ENCODE measurements at regions not wholly inside any gene's neighbourhood (a gene's known extent, or its start where the extent isn't known, plus 50 kb on each side); places are given as distances from the start of the nearest gene placed in this dataset.

DNA sequence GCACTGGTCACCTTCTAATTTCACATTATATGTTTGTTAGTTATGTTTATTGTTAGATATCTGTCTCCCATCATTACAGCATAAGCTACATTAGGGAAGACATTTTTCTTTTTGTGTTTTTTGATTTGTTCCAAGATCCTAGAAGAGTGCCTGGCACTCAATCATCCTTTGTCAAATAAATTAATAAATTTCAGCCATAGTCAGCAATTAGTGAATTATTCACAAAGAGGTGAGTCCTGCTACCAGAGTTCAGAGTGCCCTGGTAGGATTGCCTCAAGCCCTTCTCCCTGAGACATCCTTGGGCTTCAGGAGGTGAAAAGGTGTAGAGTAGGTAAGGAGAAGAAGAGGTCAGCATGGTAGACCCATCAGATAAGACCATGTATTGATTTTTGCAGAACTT is 186.2 kb upstream of the CTAGE1 start:
- H3K27ac ChIP-seq, result peak overlapping the region; percentile 74
- no peak for DNase-seq

DNA sequence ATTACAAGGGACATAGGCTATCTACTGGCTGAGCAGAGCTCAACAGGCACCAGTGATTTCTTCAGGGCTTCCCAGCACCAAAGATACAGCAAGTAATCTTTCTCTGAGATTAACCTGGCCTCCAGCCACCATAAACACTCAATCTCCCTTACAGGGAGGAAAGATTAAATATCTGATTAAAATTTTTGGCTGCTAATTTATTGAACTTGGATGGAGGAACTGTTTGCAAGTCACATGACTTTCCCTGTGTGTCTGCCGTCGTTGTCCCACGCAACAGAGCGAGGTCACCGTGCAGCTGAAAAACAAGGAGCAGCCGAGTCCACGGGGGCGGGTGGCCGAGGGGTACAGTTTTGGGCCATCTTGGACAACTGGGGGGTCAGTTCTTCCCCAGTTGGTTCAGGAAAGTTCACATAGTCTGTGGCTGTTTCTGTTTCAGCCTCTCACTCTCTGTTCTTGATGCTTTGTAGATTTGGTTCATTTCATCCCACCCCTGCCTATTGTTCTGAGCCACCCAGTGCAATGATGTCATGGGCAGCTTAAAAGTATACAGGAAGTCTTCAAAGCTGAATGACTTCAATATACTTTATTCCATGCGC is 186.8 kb upstream of the CTAGE1 start:
- TF ChIP-seq, protein P1, sequence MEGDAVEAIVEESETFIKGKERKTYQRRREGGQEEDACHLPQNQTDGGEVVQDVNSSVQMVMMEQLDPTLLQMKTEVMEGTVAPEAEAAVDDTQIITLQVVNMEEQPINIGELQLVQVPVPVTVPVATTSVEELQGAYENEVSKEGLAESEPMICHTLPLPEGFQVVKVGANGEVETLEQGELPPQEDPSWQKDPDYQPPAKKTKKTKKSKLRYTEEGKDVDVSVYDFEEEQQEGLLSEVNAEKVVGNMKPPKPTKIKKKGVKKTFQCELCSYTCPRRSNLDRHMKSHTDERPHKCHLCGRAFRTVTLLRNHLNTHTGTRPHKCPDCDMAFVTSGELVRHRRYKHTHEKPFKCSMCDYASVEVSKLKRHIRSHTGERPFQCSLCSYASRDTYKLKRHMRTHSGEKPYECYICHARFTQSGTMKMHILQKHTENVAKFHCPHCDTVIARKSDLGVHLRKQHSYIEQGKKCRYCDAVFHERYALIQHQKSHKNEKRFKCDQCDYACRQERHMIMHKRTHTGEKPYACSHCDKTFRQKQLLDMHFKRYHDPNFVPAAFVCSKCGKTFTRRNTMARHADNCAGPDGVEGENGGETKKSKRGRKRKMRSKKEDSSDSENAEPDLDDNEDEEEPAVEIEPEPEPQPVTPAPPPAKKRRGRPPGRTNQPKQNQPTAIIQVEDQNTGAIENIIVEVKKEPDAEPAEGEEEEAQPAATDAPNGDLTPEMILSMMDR (IDR thresholded peaks at IDR 0.05), result no peak
- no peak for DNase-seq
- Histone ChIP-seq H3K27me3 (ENCODE audit: low read depth) (no peaks in the 10 kb centered on the region), H3K9me3 (no peaks in the 10 kb centered on the region), H3K27ac (peak overlapping the region; percentile 74), H3K4me3 (peak overlapping the region; percentile 17), H3K4me1 (peaks cover 42% of the 10 kb centered on the region), H3K36me3 (no peaks in the 10 kb centered on the region)
- ATAC-seq, result peak; percentile 40 to 77
- intact Hi-C loops (cut with DNase I), result no loop called here

More for the DNA sequence above, 186.2 kb upstream of the CTAGE1 start:
- Histone ChIP-seq H3K27me3 (ENCODE audit: low read depth) (no peaks in the 10 kb centered on the region), H3K36me3 (no peaks in the 10 kb centered on the region), H3K4me1 (peaks cover 37% of the 10 kb centered on the region), H3K9me3 (no peaks in the 10 kb centered on the region), H3K4me3 (no peak overlapping the region)
- no peak for ATAC-seq
- TF ChIP-seq, protein P1 (IDR thresholded peaks at IDR 0.05), result no peak
- intact Hi-C loops (cut with DNase I), result no loop called here

DNA sequence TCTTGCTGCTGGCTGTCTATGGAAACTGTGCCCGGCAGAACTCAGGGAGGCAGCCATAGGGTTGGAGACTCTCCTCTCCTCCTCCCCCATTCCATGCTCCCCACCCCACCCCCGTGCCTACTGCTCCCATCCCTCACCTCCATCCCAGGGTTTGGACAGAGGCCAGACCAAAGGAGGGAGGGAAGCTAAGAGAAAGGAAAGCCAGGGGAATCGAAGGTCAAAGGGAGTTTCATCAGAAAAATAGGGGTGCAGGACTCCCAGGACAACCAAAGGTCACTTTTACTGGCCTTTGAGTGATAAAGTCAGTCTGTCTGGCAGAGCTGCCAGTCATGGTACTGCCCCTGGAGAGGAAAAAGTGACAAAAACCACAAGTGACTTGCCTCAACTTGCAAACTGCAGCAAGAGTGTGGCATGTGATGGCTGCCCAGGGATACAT is 187.3 kb upstream of the CTAGE1 start:
- Histone ChIP-seq H3K4me3 (no peak overlapping the region), H3K9me3 (no peaks in the 10 kb centered on the region), H3K27ac (peak overlapping the region; percentile 74), H3K36me3 (no peaks in the 10 kb centered on the region), H3K27me3 (ENCODE audit: low read depth) (no peaks in the 10 kb centered on the region), H3K4me1 (peaks cover 47% of the 10 kb centered on the region)
- intact Hi-C loops (cut with DNase I), result no loop called here
- DNase-seq (no peak), ATAC-seq (no peak)
- TF ChIP-seq, protein P1 (IDR thresholded peaks at IDR 0.05), result no peak

DNA sequence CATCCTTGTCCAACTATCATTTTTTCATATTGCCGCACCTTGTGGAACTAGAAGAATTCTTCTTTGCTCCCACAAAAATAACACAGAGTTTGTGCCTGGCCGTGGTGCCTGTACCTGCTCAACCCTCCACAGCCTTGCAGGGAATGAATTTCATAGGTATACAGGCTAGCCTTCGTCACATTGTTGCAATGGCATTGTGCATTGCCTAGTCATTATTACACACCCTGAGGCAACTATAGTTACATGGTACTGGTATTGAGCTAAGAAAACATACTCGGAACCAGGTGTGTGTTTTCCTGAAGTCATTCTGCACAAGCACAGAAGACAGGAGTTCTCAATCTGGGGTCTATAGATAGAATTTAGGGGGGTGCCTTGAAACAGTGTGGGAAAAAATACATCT is 188.0 kb upstream of the CTAGE1 start:
- ATAC-seq (no peak), DNase-seq (no peak)
- no peak overlapping the region for H3K4me3 ChIP-seq
- peaks cover 51% of the 10 kb centered on the region for H3K4me1 ChIP-seq
- H3K27me3 ChIP-seq (ENCODE audit: low read depth), result no peaks in the 10 kb centered on the region
- TF ChIP-seq, protein P1 (IDR thresholded peaks at IDR 0.05), result no peak
- no peaks in the 10 kb centered on the region for H3K9me3 ChIP-seq
- intact Hi-C loops (cut with DNase I), result no loop called here
- H3K36me3 ChIP-seq, result no peaks in the 10 kb centered on the region
- H3K27ac ChIP-seq, result no peak overlapping the region

DNA sequence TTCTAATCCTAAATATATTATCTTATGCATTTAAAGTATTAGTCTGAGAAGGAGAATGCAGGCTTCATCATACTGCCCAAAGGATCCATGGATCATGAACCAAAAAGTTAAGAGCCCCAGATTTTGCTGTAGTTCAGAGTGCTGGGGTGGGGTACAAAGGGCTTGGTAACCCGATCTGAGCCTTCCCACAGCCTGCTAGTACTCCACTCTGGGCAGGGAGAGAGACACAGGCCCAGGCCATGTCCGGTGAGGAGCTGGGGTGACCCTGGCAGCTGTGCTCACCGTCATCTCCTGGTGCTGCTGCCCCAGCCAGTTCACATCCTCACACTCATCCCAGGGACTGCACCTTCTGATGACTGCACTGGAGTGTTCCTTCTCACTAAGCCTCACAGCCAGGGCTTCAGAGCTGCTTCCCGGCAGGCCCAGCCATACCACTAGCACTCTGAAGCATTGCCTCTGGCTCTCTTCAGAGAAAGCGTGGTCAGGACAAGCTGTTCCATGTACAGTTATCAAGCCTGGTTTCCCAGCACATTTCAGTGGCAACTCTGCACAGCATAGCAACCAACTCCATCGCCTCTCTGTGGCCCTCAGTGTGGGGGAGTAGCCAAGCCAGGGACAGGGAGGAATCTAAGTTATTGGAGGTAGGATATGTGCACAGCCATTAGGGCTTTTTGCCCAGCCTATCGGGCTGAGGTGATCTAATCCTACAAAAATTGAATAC is 189.0 kb upstream of the CTAGE1 start:
- H3K9me3 ChIP-seq, result no peaks in the 10 kb centered on the region
- TF ChIP-seq, protein P1 (IDR thresholded peaks at IDR 0.05), result no peak
- H3K4me1 ChIP-seq, result peaks cover 51% of the 10 kb centered on the region
- no peak overlapping the region for H3K4me3 ChIP-seq
- no peak overlapping the region for H3K27ac ChIP-seq
- no peaks in the 10 kb centered on the region for H3K36me3 ChIP-seq
- no peaks in the 10 kb centered on the region for H3K27me3 ChIP-seq (ENCODE audit: low read depth)
- DNase-seq (no peak), ATAC-seq (peak in 1 of 2 donors; percentile 2)
- intact Hi-C loops (cut with DNase I), result no loop called here
